Colonic mucosa (tissue), 4 donors: ENCODE measurements at regions not wholly inside any gene's neighbourhood (a gene's known extent, or its start where the extent isn't known, plus 50 kb on each side); places are given as distances from the start of the nearest gene placed in this dataset.

Experiments
- DNase-seq: peaks from one replicate; pipeline ENCODE4 v3.0.0-alpha.2; 2020
- H3K27ac ChIP-seq: fragments of 200-600 bp; one replicate; pipeline ENCODE4 v1.8.0; 2021
- H3K27me3 ChIP-seq: fragments of 200-600 bp; one replicate; pipeline ENCODE4 v1.8.0; 2021
- H3K36me3 ChIP-seq: fragments of 200-600 bp; one replicate; pipeline ENCODE4 v1.8.0; 2021
- H3K4me1 ChIP-seq: fragments of 200-600 bp; one replicate; pipeline ENCODE4 v1.8.0; 2021; ENCODE audit warnings: mild to moderate bottlenecking
- H3K4me3 ChIP-seq: fragments of 200-600 bp; one replicate; pipeline ENCODE4 v1.8.0; 2021
- H3K9ac ChIP-seq, 2 donors: one replicate each; pipeline ENCODE4 v1.7.0; 2013; ENCODE audit warnings: control low read depth in 2 of 2, low read depth in 2 of 2, low read length in 2 of 2
- H3K9me3 ChIP-seq: fragments of 200-600 bp; one replicate; pipeline ENCODE4 v1.8.0; 2021
- CTCF ChIP-seq: fragments of 200-600 bp; IDR thresholded peaks from one replicate; pipeline ENCODE4 v1.8.0; 2022; ENCODE audit warnings: antibody characterized with exemption, mild to moderate bottlenecking
- intact Hi-C: fragments of 100-400 bp; cut with DNase I; formaldehyde crosslinking; loops from one replicate; pipeline ENCODE4 v1.14.1; 2022
- donor health status: healthy.
- donor health status: DM: no; HTN: no; CAD: no.
- donor health status: DM: no; HTN: no; CAD: no.

- Histone ChIP-seq H3K4me1 (no peaks in the 10 kb centered on the region), H3K9me3 (no peaks in the 10 kb centered on the region), H3K4me3 (no peak overlapping the region), H3K9ac (no peak overlapping the region), H3K27ac (no peak overlapping the region), H3K27me3 (no peaks in the 10 kb centered on the region), H3K36me3 (no peaks in the 10 kb centered on the region)
- TF ChIP-seq CTCF, result no peak
- intact Hi-C loops, result no loop called here
- no peak for DNase-seq
Measured at GRCh38 chr2:239463541-239464165, 62.8 kb upstream of the HDAC4 start.

- DNase-seq, result peak; percentile 11
- Histone ChIP-seq H3K9ac (no peak overlapping the region), H3K4me1 (no peaks in the 10 kb centered on the region), H3K36me3 (no peaks in the 10 kb centered on the region), H3K9me3 (no peaks in the 10 kb centered on the region), H3K27ac (no peak overlapping the region), H3K4me3 (no peak overlapping the region), H3K27me3 (no peaks in the 10 kb centered on the region)
- no peak for TF ChIP-seq CTCF
- intact Hi-C loops, result no loop called here
Measured at GRCh38 chr2:239462671-239463506, 62.1 kb upstream of the HDAC4 start.

GRCh38 chr2:239462191-239462515 is 61.3 kb upstream of the HDAC4 start:
- H3K4me1 ChIP-seq, result no peaks in the 10 kb centered on the region
- no peak overlapping the region for H3K9ac ChIP-seq
- H3K27ac ChIP-seq, result no peak overlapping the region
- peak; percentile 3 for DNase-seq
- no peak for TF ChIP-seq CTCF
- no peaks in the 10 kb centered on the region for H3K36me3 ChIP-seq
- intact Hi-C loops, result no loop called here
- no peak overlapping the region for H3K4me3 ChIP-seq
- H3K27me3 ChIP-seq, result no peaks in the 10 kb centered on the region
- H3K9me3 ChIP-seq, result no peaks in the 10 kb centered on the region

- Histone ChIP-seq H3K4me3 (no peak overlapping the region), H3K9ac (no peak overlapping the region), H3K4me1 (no peaks in the 10 kb centered on the region), H3K36me3 (no peaks in the 10 kb centered on the region), H3K27ac (no peak overlapping the region), H3K27me3 (no peaks in the 10 kb centered on the region), H3K9me3 (no peaks in the 10 kb centered on the region)
- intact Hi-C loops, result no loop called here
- DNase-seq, result peak; percentile 14
- no peak for TF ChIP-seq CTCF
Measured at GRCh38 chr2:239461291-239462190, 60.7 kb upstream of the HDAC4 start.

- no peaks in the 10 kb centered on the region for H3K27me3 ChIP-seq
- H3K9me3 ChIP-seq, result no peaks in the 10 kb centered on the region
- no peak for TF ChIP-seq CTCF
- H3K36me3 ChIP-seq, result no peaks in the 10 kb centered on the region
- H3K27ac ChIP-seq, result no peak overlapping the region
- peak; percentile 6 for DNase-seq
- no peak overlapping the region for H3K4me3 ChIP-seq
- no peaks in the 10 kb centered on the region for H3K4me1 ChIP-seq
- intact Hi-C loops, result no loop called here
- H3K9ac ChIP-seq, result no peak overlapping the region
Measured at GRCh38 chr2:239460780-239461179, 60.0 kb upstream of the HDAC4 start.
